Body of pancreas (tissue), 4 donors: ENCODE measurements at regions not wholly inside any gene's neighbourhood (a gene's known extent, or its start where the extent isn't known, plus 50 kb on each side); places are given as distances from the start of the nearest gene placed in this dataset.

Experiments used
- ATAC-seq: fragments of 150-250 bp; one replicate; pipeline ENCODE4 v1.9.1; 2016
- DNase-seq, 4 donors: peaks; one replicate each; pipeline ENCODE4 v3.0.0-alpha.2; 2019
- H3K27ac ChIP-seq, 4 donors: fragments of 200-600 bp; sonication (generic); 1 replicate in 3 of 4; 2 replicates in 1 of 4; pipeline versions ENCODE4 v1.5.1 to v1.6.1; 2016 to 2019; ENCODE audit warnings: mild to moderate bottlenecking in 1 of 4, mixed read lengths in 1 of 4, moderate library complexity in 1 of 4
- H3K27me3 ChIP-seq, 2 donors: fragments of 200-600 bp; sonication (generic); one replicate each; pipeline ENCODE4 v1.6.0; 2016; ENCODE audit warnings: mild to moderate bottlenecking in 1 of 2
- H3K36me3 ChIP-seq, 2 donors: fragments of 200-600 bp; sonication (generic); replicated peaks in 1 of 2; 2 replicates each; pipeline ENCODE4 v1.5.1; 2016; ENCODE audit warnings: low read depth in 2 of 2; ENCODE audit not compliant: insufficient read depth in 1 of 2
- H3K4me1 ChIP-seq: fragments of 200-600 bp; sonication (generic); one replicate; pipeline ENCODE4 v1.6.0; 2016
- H3K4me3 ChIP-seq, 2 donors: fragments of 200-600 bp; sonication (generic); 1 replicate in 1 of 2; 2 replicates in 1 of 2; pipeline ENCODE4 v1.5.1; 2016 to 2019
- H3K9me3 ChIP-seq, 3 donors: fragments of 200-600 bp; sonication (generic); 1 replicate in 2 of 3; 2 replicates in 1 of 3; pipeline ENCODE4 v1.5.1; 2016
- CTCF ChIP-seq, 7 experiments: fragments of 450-650 bp in 4 of 7; fragments of 200-600 bp in 3 of 7; sonication (generic) in 3 of 7; IDR thresholded peaks; one replicate each; pipeline ENCODE4 v1.5.1; 2016 to 2019; ENCODE audit warnings: antibody characterized with exemption in 7 of 7
- POLR2A ChIP-seq, 3 donors: fragments of 450-650 bp; IDR thresholded peaks; one replicate each; pipeline ENCODE4 v1.6.1; 2016; ENCODE audit warnings: antibody characterized with exemption in 3 of 3, mild to moderate bottlenecking in 2 of 3
- WGBS, 2 donors: methylation state at CpG; one replicate each; pipeline ENCODE4 v1.1.5; 2017; 5-methylcytosine and 5-hydroxymethylcytosine counted together
- intact Hi-C: fragments of 100-400 bp; cut with DNase I; formaldehyde crosslinking; loops from one replicate; pipeline ENCODE4 v1.15.1; 2023

- H3K4me3 ChIP-seq = no peak overlapping the region
- intact Hi-C loops = no loop called here
- ATAC-seq (no peak), DNase-seq (no peak)
- no peak for TF ChIP-seq POLR2A (IDR thresholded peaks at IDR 0.05)
- TF ChIP-seq CTCF (IDR thresholded peaks at IDR 0.05) = no peak
- peaks cover 7% of the 10 kb centered on the region for H3K4me1 ChIP-seq
- no peaks in the 10 kb centered on the region for H3K36me3 ChIP-seq
- no peaks in the 10 kb centered on the region for H3K27me3 ChIP-seq
- H3K27ac ChIP-seq = peak overlapping the region in 1 of 4 donors; percentile 9
- H3K9me3 ChIP-seq = no peaks in the 10 kb centered on the region
- WGBS, 2 donors = 79 to 82% methylated on average over 3 of the region's 3 CpGs
Measured at GRCh38 chr6:12394170-12394569, 104.0 kb downstream of the EDN1 start.

GRCh38 chr6:12395898-12396297, 105.7 kb downstream of the EDN1 start:
- no peak overlapping the region for H3K27ac ChIP-seq
- intact Hi-C loops = no loop called here
- H3K4me1 ChIP-seq = peaks cover 7% of the 10 kb centered on the region
- 86 to 89% methylated on average over 3 of the region's 3 CpGs for WGBS, 2 donors
- no peaks in the 10 kb centered on the region for H3K27me3 ChIP-seq
- no peak overlapping the region for H3K4me3 ChIP-seq
- no peak for DNase-seq
- H3K9me3 ChIP-seq = no peaks in the 10 kb centered on the region
- H3K36me3 ChIP-seq = no peaks in the 10 kb centered on the region
- TF ChIP-seq CTCF (IDR thresholded peaks at IDR 0.05) = peak in 2 of 7 experiments; percentile 6
- TF ChIP-seq POLR2A (IDR thresholded peaks at IDR 0.05) = no peak
- ATAC-seq = no peak

GRCh38 chr6:12401200-12401599, 111.0 kb downstream of the EDN1 start:
- H3K4me3 ChIP-seq = no peak overlapping the region
- no peak for TF ChIP-seq CTCF (IDR thresholded peaks at IDR 0.05)
- TF ChIP-seq POLR2A (IDR thresholded peaks at IDR 0.05) = no peak
- no peaks in the 10 kb centered on the region for H3K4me1 ChIP-seq
- no peak overlapping the region for H3K27ac ChIP-seq
- DNase-seq (no peak), ATAC-seq (no peak)
- H3K36me3 ChIP-seq = no peaks in the 10 kb centered on the region
- intact Hi-C loops = no loop called here
- H3K9me3 ChIP-seq = no peaks in the 10 kb centered on the region
- no peaks in the 10 kb centered on the region for H3K27me3 ChIP-seq
- 51 to 53% methylated on average over 3 of the region's 3 CpGs for WGBS, 2 donors

GRCh38 chr6:12403201-12403826, 113.2 kb downstream of the EDN1 start:
- Histone ChIP-seq H3K9me3 (no peaks in the 10 kb centered on the region), H3K4me1 (no peaks in the 10 kb centered on the region), H3K27me3 (no peaks in the 10 kb centered on the region), H3K36me3 (no peaks in the 10 kb centered on the region), H3K4me3 (no peak overlapping the region), H3K27ac (no peak overlapping the region)
- DNase-seq = peak in 1 of 4 donors; percentile 5
- intact Hi-C loops = no loop called here
- no peak for TF ChIP-seq POLR2A (IDR thresholded peaks at IDR 0.05)
- ATAC-seq = no peak
- 84 to 100% methylated on average over 2 of the region's 2 CpGs for WGBS, 2 donors

- Histone ChIP-seq H3K9me3 (no peaks in the 10 kb centered on the region), H3K27me3 (no peaks in the 10 kb centered on the region), H3K4me1 (no peaks in the 10 kb centered on the region), H3K4me3 (no peak overlapping the region), H3K36me3 (no peaks in the 10 kb centered on the region), H3K27ac (no peak overlapping the region)
- 85 to 88% methylated on average over 5 to 6 of the region's 6 CpGs for WGBS, 2 donors
- ATAC-seq (no peak), DNase-seq (no peak)
- intact Hi-C loops = no loop called here
- TF ChIP-seq POLR2A (IDR thresholded peaks at IDR 0.05) = no peak
- TF ChIP-seq CTCF (IDR thresholded peaks at IDR 0.05) = no peak
Measured at GRCh38 chr6:12403947-12404647, 113.9 kb downstream of the EDN1 start.
